HEK293T (cell line): ENCODE measurements at regions not wholly inside any gene's neighbourhood (a gene's known extent, or its start where the extent isn't known, plus 50 kb on each side); places are given as distances from the start of the nearest gene placed in this dataset.

Experiments
- CTCF ChIA-PET: fragments of 350-600 bp; formaldehyde crosslinking; extraction: SDS; loops from one replicate; lab custom pipeline; 2021; ENCODE audit warnings: antibody characterized with exemption, inconsistent platforms; lab: Yijun Ruan, JAX
- POLR2A ChIA-PET: fragments of 350-600 bp; formaldehyde crosslinking; extraction: SDS; loops from one replicate; lab custom pipeline; 2020; ENCODE audit warnings: antibody characterized with exemption, inconsistent platforms; lab: Yijun Ruan, JAX
- DNase-seq: peaks from one replicate; pipeline ENCODE4 v3.0.0; 2012; ENCODE audit warnings: mixed read lengths; ENCODE audit errors: extremely low spot score
- ARNT ChIP-seq: fragments of 450-650 bp; IDR thresholded peaks from 2 replicates; pipeline ENCODE4 v1.6.1; 2017; ENCODE audit warnings: mild to moderate bottlenecking
- BHLHE40 ChIP-seq: fragments of 450-650 bp; IDR thresholded peaks from 2 replicates; pipeline ENCODE4 v1.6.1; 2016; ENCODE audit warnings: mild to moderate bottlenecking, moderate library complexity, borderline replicate concordance
- CTBP1 ChIP-seq: fragments of 450-650 bp; IDR thresholded peaks from 2 replicates; pipeline ENCODE4 v1.6.1; 2016; ENCODE audit warnings: borderline replicate concordance
- ELF4 ChIP-seq: fragments of 450-650 bp; IDR thresholded peaks from 2 replicates; pipeline ENCODE4 v1.6.1; 2017; ENCODE audit warnings: antibody characterized with exemption
- FOXA1 ChIP-seq: fragments of 450-650 bp; IDR thresholded peaks from 2 replicates; pipeline ENCODE4 v1.6.1; 2016; ENCODE audit warnings: mild to moderate bottlenecking
- FOXK2 ChIP-seq: fragments of 450-650 bp; IDR thresholded peaks from 2 replicates; pipeline ENCODE4 v1.6.1; 2016; ENCODE audit warnings: mild to moderate bottlenecking
- FOXM1 ChIP-seq: fragments of 450-650 bp; IDR thresholded peaks from 2 replicates; pipeline ENCODE4 v1.6.1; 2017; ENCODE audit warnings: mild to moderate bottlenecking, borderline replicate concordance
- HDGF ChIP-seq: fragments of 450-650 bp; IDR thresholded peaks from 2 replicates; pipeline ENCODE4 v1.6.1; 2017; ENCODE audit warnings: antibody characterized with exemption, borderline replicate concordance
- L3MBTL2 ChIP-seq: fragments of 450-650 bp; conservative IDR thresholded peaks from 2 replicates; pipeline ENCODE4 v1.6.1; 2016; ENCODE audit warnings: mild to moderate bottlenecking
- LEF1 ChIP-seq: fragments of 450-650 bp; IDR thresholded peaks from 2 replicates; pipeline ENCODE4 v1.6.1; 2017; ENCODE audit warnings: mild to moderate bottlenecking, borderline replicate concordance
- NFRKB ChIP-seq: fragments of 450-650 bp; IDR thresholded peaks from 2 replicates; pipeline ENCODE4 v1.6.1; 2016; ENCODE audit warnings: mild to moderate bottlenecking, moderate library complexity
- SP1 ChIP-seq: fragments of 450-650 bp; IDR thresholded peaks from 2 replicates; pipeline ENCODE4 v1.6.1; 2017
- SUZ12 ChIP-seq: fragments of 450-650 bp; IDR thresholded peaks from 2 replicates; pipeline ENCODE4 v1.6.1; 2016; ENCODE audit warnings: mild to moderate bottlenecking
- TARDBP ChIP-seq: fragments of 450-650 bp; IDR thresholded peaks from 2 replicates; pipeline ENCODE4 v1.6.1; 2016
- ZNF384 ChIP-seq: fragments of 450-650 bp; IDR thresholded peaks from 2 replicates; pipeline ENCODE4 v1.6.1; 2016
- TF ChIP-seq, protein P1 (sequence below): fragments of 450-650 bp; IDR thresholded peaks from 2 replicates; pipeline ENCODE4 v1.6.1; 2016

DNA sequence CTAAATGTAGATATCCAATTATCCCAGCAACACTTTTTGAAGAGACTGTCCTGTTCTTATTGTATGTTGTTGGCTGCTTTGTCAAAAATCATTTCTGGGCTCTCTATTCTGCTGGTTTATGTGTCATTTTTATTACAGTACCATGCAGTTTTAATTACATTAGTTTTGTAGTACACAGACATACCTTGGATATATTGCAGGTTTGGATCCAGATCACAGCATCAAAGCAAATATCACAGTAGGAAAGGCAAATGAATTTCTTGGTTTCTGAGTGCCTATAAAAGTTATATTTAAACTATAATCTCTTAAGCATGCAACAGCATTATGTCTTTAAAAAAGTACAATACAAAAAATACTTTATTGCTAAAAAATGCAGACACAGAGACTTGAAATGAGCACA is 564.2 kb upstream of the MIR17HG start:
- POLR2A ChIA-PET, result no interaction called here
- no peak for TF ChIP-seq SUZ12
- no peak for TF ChIP-seq LEF1
- TF ChIP-seq ELF4, result no peak
- TF ChIP-seq HDGF, result no peak
- no peak for TF ChIP-seq FOXK2
- no peak for TF ChIP-seq ZNF384
- no peak for TF ChIP-seq SP1
- TF ChIP-seq TARDBP, result no peak
- TF ChIP-seq, protein P1, sequence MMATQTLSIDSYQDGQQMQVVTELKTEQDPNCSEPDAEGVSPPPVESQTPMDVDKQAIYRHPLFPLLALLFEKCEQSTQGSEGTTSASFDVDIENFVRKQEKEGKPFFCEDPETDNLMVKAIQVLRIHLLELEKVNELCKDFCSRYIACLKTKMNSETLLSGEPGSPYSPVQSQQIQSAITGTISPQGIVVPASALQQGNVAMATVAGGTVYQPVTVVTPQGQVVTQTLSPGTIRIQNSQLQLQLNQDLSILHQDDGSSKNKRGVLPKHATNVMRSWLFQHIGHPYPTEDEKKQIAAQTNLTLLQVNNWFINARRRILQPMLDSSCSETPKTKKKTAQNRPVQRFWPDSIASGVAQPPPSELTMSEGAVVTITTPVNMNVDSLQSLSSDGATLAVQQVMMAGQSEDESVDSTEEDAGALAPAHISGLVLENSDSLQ, result no peak
- TF ChIP-seq NFRKB, result no peak
- no peak for TF ChIP-seq FOXM1
- TF ChIP-seq ARNT, result no peak
- TF ChIP-seq CTBP1, result no peak
- TF ChIP-seq BHLHE40, result no peak
- no peak for TF ChIP-seq FOXA1
- TF ChIP-seq L3MBTL2, result no peak
- DNase-seq, result no peak
- CTCF ChIA-PET, result no interaction called here

DNA sequence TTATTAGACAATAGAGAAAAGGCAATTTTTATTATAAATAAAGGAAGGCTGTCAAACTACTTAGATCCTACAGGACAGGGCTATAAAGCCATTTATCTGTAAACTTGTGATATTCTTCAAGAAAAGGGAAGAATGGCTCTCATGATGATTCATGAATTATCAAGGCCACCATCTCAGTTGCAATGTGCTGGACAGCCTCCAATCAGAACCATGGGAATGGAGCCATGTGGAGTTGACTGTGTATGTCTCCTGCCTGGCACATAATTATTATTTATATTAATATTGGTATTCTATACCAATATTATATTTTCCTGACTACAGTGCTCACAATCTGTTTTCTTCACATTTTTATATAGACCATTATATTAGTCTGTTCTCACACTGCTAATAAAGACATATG is 560.5 kb upstream of the MIR17HG start:
- no peak for TF ChIP-seq SUZ12
- no peak for TF ChIP-seq FOXA1
- TF ChIP-seq, protein P1, result no peak
- no peak for TF ChIP-seq LEF1
- no peak for TF ChIP-seq BHLHE40
- no peak for TF ChIP-seq HDGF
- TF ChIP-seq NFRKB, result no peak
- TF ChIP-seq FOXM1, result no peak
- no peak for TF ChIP-seq SP1
- no peak for TF ChIP-seq L3MBTL2
- no peak for TF ChIP-seq CTBP1
- TF ChIP-seq FOXK2, result no peak
- no peak for TF ChIP-seq ARNT
- TF ChIP-seq TARDBP, result no peak
- DNase-seq, result no peak
- ChIA-PET POLR2A (no interaction called here), CTCF (no interaction called here)

DNA sequence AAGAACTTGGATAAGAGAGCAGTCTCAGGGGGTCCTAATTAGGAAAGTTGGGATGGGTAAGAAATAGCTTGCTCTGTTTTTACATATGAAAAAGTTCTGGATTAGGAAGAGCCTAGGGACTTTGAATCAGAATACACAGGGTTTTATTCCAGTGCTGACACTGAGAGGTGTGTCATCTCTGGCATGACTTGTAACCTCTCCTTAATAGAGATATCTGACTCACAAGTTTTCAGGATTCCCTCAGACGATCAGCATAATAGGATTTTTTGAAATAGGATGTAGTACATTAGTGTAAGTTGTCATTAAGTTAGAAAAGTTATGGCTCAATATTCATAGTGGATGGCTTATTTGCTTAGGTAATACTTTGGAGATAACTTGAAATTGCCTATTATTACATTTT is 555.2 kb upstream of the MIR17HG start:
- ChIA-PET CTCF (no interaction called here), POLR2A (no interaction called here)
- TF ChIP-seq ZNF384, result no peak
- no peak for TF ChIP-seq BHLHE40
- TF ChIP-seq LEF1, result no peak
- no peak for TF ChIP-seq SUZ12
- TF ChIP-seq NFRKB, result no peak
- TF ChIP-seq ELF4, result no peak
- no peak for TF ChIP-seq FOXA1
- TF ChIP-seq CTBP1, result no peak
- TF ChIP-seq FOXM1, result no peak
- no peak for DNase-seq

DNA sequence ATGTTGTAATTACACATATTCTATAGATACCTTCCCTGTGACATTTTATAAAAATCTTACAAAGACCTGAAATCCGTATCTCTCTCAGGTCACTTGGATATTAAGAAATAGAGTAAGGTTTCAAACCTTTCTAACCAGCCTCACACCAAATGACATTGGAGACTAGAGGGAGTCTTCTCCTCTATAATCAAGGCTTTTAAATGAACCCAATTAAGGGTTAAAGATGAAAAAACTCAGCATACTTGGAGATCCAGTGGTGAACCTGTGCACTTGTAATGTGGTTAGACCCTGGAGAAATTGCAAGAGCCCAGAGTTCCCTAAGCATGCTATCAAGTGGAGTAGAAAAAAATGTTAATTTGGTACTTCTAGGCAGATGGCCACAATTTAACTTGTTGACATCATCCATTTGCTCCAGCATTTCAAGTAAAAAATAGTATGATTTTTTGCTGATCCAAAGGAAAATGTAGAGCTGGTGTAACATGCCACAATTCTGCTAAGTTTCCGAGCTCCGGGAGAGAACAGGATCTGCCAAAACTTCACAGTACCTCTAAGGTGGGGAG is 554.1 kb upstream of the MIR17HG start:
- CTCF ChIA-PET, result no interaction called here
- TF ChIP-seq ELF4 (no peak), FOXA1 (no peak), ARNT (no peak), SP1 (no peak), FOXM1 (no peak), SUZ12 (no peak), CTBP1 (no peak), ZNF384 (no peak), BHLHE40 (no peak), HDGF (no peak), L3MBTL2 (no peak), NFRKB (no peak), FOXK2 (no peak), LEF1 (no peak), TARDBP (no peak)
- TF ChIP-seq, protein P1, result no peak
- DNase-seq, result no peak
- POLR2A ChIA-PET, result no interaction called here

DNA sequence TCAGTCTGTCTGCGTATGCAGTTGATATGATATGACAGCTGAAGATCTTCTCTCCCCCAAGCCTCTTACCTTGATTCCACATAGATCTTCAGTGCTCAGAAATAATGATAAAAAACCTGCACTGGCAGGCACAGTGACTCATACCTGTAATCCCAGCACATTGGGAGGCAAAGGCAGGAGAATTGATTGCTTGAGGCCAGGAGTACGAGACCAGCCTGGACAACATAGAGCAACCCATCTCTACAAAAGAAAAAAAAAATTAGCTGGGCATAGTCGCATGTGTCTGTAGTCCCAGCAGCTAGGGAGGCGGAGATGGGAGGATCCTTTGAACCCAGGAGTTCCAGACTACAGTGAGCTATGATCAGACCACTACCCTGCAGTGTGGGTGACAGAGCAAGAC is 551.0 kb upstream of the MIR17HG start:
- TF ChIP-seq CTBP1 (no peak), ZNF384 (no peak), SUZ12 (no peak), TARDBP (no peak), L3MBTL2 (no peak), FOXM1 (no peak), BHLHE40 (no peak), NFRKB (no peak)
- no peak for DNase-seq
- CTCF ChIA-PET, result no interaction called here
- POLR2A ChIA-PET, result no interaction called here

DNA sequence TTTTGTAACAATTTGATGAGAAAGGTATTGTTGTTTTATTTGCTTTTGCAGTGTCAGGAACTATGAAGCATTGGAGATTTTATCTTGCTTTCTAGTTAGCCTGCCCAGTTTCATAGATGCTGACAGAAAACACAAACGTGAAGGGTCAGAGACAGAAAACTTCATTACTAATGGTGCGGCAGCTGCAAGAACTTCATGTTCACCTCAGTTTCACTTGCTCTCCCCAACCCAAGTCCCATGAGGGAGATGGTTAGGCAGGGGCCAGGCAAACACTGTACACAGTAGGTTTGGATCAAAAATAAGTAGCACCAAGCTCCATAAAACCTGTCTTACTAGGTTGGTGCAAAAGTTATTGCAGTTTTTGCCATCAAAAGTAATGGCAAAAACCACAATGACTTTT is 550.2 kb upstream of the MIR17HG start:
- ChIA-PET POLR2A (no interaction called here), CTCF (no interaction called here)
- TF ChIP-seq ZNF384 (no peak), ELF4 (peak; percentile 67; the same call in 1 of the 2 replicates)
- DNase-seq, result no peak
